HCT116 (cell line): ENCODE measurements at regions not wholly inside any gene's neighbourhood (a gene's known extent, or its start where the extent isn't known, plus 50 kb on each side); places are given as distances from the start of the nearest gene placed in this dataset.

ENCODE experiments used
- ATAC-seq: fragments of 200-7000 bp; cut with Tn5 transposase; 2 replicates; pipeline ENCODE4 v1.9.1; 2020; ENCODE audit warnings: mild to moderate bottlenecking, moderate library complexity
- BruUV-seq: library from RNA; stranded (reverse); fragments of 400-500 nt; replicated peaks from 2 replicates; lab custom pipeline; 2021; lab: Mats Ljungman, UMichigan
- CTCF ChIA-PET: fragments of 300-600 bp; sonication (Branson Sonifier 250); formaldehyde crosslinking; loops from one replicate; lab custom pipeline; 2021; ENCODE audit warnings: antibody characterized with exemption; lab: Charles Lee
- POLR2A ChIA-PET: fragments of 300-600, 350-600 bp; sonication (Branson Sonifier 250); formaldehyde crosslinking; loops from one replicate; lab custom pipeline; 2021; ENCODE audit warnings: antibody characterized with exemption; lab: Charles Lee
- RAD21 ChIA-PET, 2 experiments: fragments of 300-600 bp; sonication (Branson Sonifier 250); formaldehyde crosslinking; loops; one replicate each; lab custom pipeline; 2023; ENCODE audit warnings: low total read pairs in 2 of 2; ENCODE audit not compliant: uncharacterized antibody in 2 of 2, unreplicated experiment in 2 of 2, low non-redundant PET in 1 of 2; lab: Charles Lee
- DNase-seq: peaks from one replicate; pipeline ENCODE4 v3.0.0-alpha.2; 2010; ENCODE audit warnings: low read depth, low spot score
- H2AFZ ChIP-seq: fragments of 200-600 bp; shearing (Covaris generic), sonication (generic); 2 replicates; pipeline ENCODE4 v1.6.1; 2017; ENCODE audit warnings: low read depth, mixed run types, mixed read lengths, antibody characterized with exemption, low read length; ENCODE audit not compliant: poor library complexity, severe bottlenecking
- H3K27ac ChIP-seq: 2 replicates; pipeline ENCODE4 v1.5.1; 2012; ENCODE audit warnings: low read depth, low read length
- H3K27me3 ChIP-seq: fragments of 200-600 bp; sonication (generic); 2 replicates; pipeline ENCODE4 v1.6.1; 2016; ENCODE audit warnings: mixed run types, low read length, mixed read lengths; ENCODE audit not compliant: insufficient read depth
- H3K36me3 ChIP-seq, 2 experiments: fragments of 200-500 bp in 1 of 2; fragments of 200-600 bp in 1 of 2; sonication (Bioruptor generic) in 1 of 2; sonication (generic) in 1 of 2; 2 replicates each; pipeline versions ENCODE4 v1.5.1 to v1.6.1; 2014 to 2016; ENCODE audit warnings: low read length in 2 of 2, inconsistent platforms in 1 of 2, mixed read lengths in 1 of 2, mixed run types in 1 of 2; ENCODE audit not compliant: insufficient read depth in 2 of 2, control insufficient read depth in 1 of 2
- H3K4me1 ChIP-seq, 2 experiments: fragments of 200-600 bp in 1 of 2; sonication (generic) in 1 of 2; 2 replicates each; pipeline versions ENCODE4 v1.5.1 to v1.6.1; 2012 to 2017; ENCODE audit warnings: low read length in 2 of 2, inconsistent platforms in 1 of 2, mild to moderate bottlenecking in 1 of 2, mixed read lengths in 1 of 2, mixed run types in 1 of 2, moderate library complexity in 1 of 2; ENCODE audit not compliant: insufficient read depth in 2 of 2, control insufficient read depth in 1 of 2
- H3K4me2 ChIP-seq: fragments of 200-600 bp; sonication (generic); 2 replicates; pipeline ENCODE4 v1.6.1; 2017; ENCODE audit warnings: mixed run types, low read length, mixed read lengths
- H3K4me3 ChIP-seq, 2 experiments: fragments of 200-600 bp in 1 of 2; sonication (generic) in 1 of 2; replicated peaks in 1 of 2; 2 replicates each; pipeline ENCODE4 v1.5.1; 2011 to 2016; ENCODE audit warnings: low read length in 2 of 2, control low read depth in 1 of 2, low read depth in 1 of 2, mild to moderate bottlenecking in 1 of 2, mixed read lengths in 1 of 2, mixed run types in 1 of 2
- H3K79me2 ChIP-seq: fragments of 200-600 bp; sonication (generic); 2 replicates; pipeline ENCODE4 v1.6.1; 2017; ENCODE audit warnings: mild to moderate bottlenecking, mixed run types, low read length, moderate library complexity, mixed read lengths; ENCODE audit not compliant: insufficient read depth
- H3K9ac ChIP-seq: fragments of 200-600 bp; sonication (generic); 2 replicates; pipeline ENCODE4 v1.6.1; 2016; ENCODE audit warnings: low read length, mixed read lengths
- H3K9me2 ChIP-seq: fragments of 200-600 bp; sonication (generic), shearing (Covaris generic); 2 replicates; pipeline ENCODE4 v1.6.1; 2017; ENCODE audit warnings: mixed run types, mild to moderate bottlenecking, moderate library complexity; ENCODE audit not compliant: insufficient read depth
- H3K9me3 ChIP-seq, 2 experiments: fragments of 200-500 bp in 1 of 2; fragments of 200-600 bp in 1 of 2; sonication (Bioruptor generic) in 1 of 2; sonication (generic) in 1 of 2; 2 replicates each; pipeline ENCODE4 v1.6.1; 2014 to 2017; ENCODE audit warnings: low read length in 2 of 2, mixed read lengths in 2 of 2, inconsistent platforms in 1 of 2, low read depth in 1 of 2, mild to moderate bottlenecking in 1 of 2, mixed run types in 1 of 2, moderate library complexity in 1 of 2; ENCODE audit not compliant: control insufficient read depth in 1 of 2, insufficient read depth in 1 of 2
- H4K20me1 ChIP-seq: fragments of 200-600 bp; sonication (generic), shearing (Covaris generic); 2 replicates; pipeline ENCODE4 v1.6.1; 2017; ENCODE audit warnings: mixed run types, mild to moderate bottlenecking, moderate library complexity; ENCODE audit not compliant: insufficient read depth
- ATF3 ChIP-seq: IDR thresholded peaks from 2 replicates; pipeline ENCODE4 v1.6.1; 2012
- CBX3 ChIP-seq: IDR thresholded peaks from 2 replicates; pipeline ENCODE4 v1.6.1; 2012; ENCODE audit warnings: low read depth
- EGR1 ChIP-seq: IDR thresholded peaks from 2 replicates; pipeline ENCODE4 v1.6.1; 2012; ENCODE audit warnings: low read depth
- JUND ChIP-seq: IDR thresholded peaks from 2 replicates; pipeline ENCODE4 v1.6.1; 2012
- POLR2A ChIP-seq: IDR thresholded peaks from 2 replicates; pipeline ENCODE4 v1.7.0; 2011; ENCODE audit warnings: borderline replicate concordance; ENCODE audit not compliant: insufficient read depth, insufficient read length; ENCODE audit errors: extremely low read depth
- POLR2AphosphoS5 ChIP-seq: IDR thresholded peaks from 2 replicates; pipeline ENCODE4 v1.6.1; 2011; ENCODE audit warnings: mild to moderate bottlenecking, low read depth, low read length, moderate library complexity
- SP1 ChIP-seq: IDR thresholded peaks from 2 replicates; pipeline ENCODE4 v1.6.1; 2012; ENCODE audit warnings: low read depth
- YY1 ChIP-seq: IDR thresholded peaks from 2 replicates; pipeline ENCODE4 v1.6.1; 2011; ENCODE audit warnings: low read length, low read depth, moderate library complexity, mild to moderate bottlenecking; ENCODE audit not compliant: insufficient replicate concordance; ENCODE audit errors: extremely low read depth
- ZBTB33 ChIP-seq: IDR thresholded peaks from 2 replicates; pipeline ENCODE4 v1.6.1; 2011; ENCODE audit warnings: mild to moderate bottlenecking, low read length, moderate library complexity; ENCODE audit not compliant: insufficient replicate concordance; ENCODE audit errors: extremely low read depth
- ZFX ChIP-seq: fragments of 450-650 bp; IDR thresholded peaks from 2 replicates; pipeline ENCODE4 v1.6.1; 2017
- intact Hi-C: fragments of 100-400 bp; cut with micrococcal nuclease; formaldehyde crosslinking; loops from 2 replicates; pipeline ENCODE4 v1.10.0; 2022

GRCh38 chrX:3443184-3443583 is 96.7 kb upstream of the MXRA5 start:
- Histone ChIP-seq H3K27me3 (no peaks in the 10 kb centered on the region), H4K20me1 (no peaks in the 10 kb centered on the region), H3K4me2 (no peak overlapping the region), H3K36me3 (no peaks in the 10 kb centered on the region), H3K9me3 (no peaks in the 10 kb centered on the region), H3K79me2 (no peaks in the 10 kb centered on the region), H3K27ac (no peak overlapping the region), H2AFZ (no peak overlapping the region), H3K4me1 (no peaks in the 10 kb centered on the region), H3K9ac (no peak overlapping the region), H3K4me3 (no peak overlapping the region), H3K9me2 (no peaks in the 10 kb centered on the region)
- ChIA-PET RAD21 (no interaction called here), CTCF (no interaction called here), POLR2A (no interaction called here)
- no TSS peak for BruUV-seq
- intact Hi-C loops: no loop called here
- DNase-seq (no peak), ATAC-seq (no peak)
- TF ChIP-seq ATF3: no peak
- no peak for TF ChIP-seq POLR2A

- no TSS peak for BruUV-seq
- intact Hi-C loops: no loop called here
- Histone ChIP-seq H3K4me2 (no peak overlapping the region), H3K79me2 (no peaks in the 10 kb centered on the region), H3K9me3 (no peaks in the 10 kb centered on the region), H3K27me3 (no peaks in the 10 kb centered on the region), H4K20me1 (no peaks in the 10 kb centered on the region), H3K9ac (no peak overlapping the region), H3K27ac (no peak overlapping the region), H3K9me2 (no peaks in the 10 kb centered on the region), H3K4me3 (no peak overlapping the region), H2AFZ (no peak overlapping the region), H3K36me3 (no peaks in the 10 kb centered on the region), H3K4me1 (no peaks in the 10 kb centered on the region)
- CTCF ChIA-PET: no interaction called here
- TF ChIP-seq ZBTB33 (no peak), JUND (no peak), YY1 (no peak), SP1 (no peak), POLR2AphosphoS5 (no peak), EGR1 (no peak), CBX3 (no peak), ZFX (no peak)
- RAD21 ChIA-PET: no interaction called here
- POLR2A ChIA-PET: no interaction called here
- DNase-seq (no peak), ATAC-seq (no peak)
Observed at GRCh38 chrX:3442691-3443090, 96.2 kb upstream of the MXRA5 start.
